ENCODE measurements at regions not wholly inside any gene's neighbourhood (a gene's known extent, or its start where the extent isn't known, plus 50 kb on each side); places are given as distances from the start of the nearest gene placed in this dataset.

DNA sequence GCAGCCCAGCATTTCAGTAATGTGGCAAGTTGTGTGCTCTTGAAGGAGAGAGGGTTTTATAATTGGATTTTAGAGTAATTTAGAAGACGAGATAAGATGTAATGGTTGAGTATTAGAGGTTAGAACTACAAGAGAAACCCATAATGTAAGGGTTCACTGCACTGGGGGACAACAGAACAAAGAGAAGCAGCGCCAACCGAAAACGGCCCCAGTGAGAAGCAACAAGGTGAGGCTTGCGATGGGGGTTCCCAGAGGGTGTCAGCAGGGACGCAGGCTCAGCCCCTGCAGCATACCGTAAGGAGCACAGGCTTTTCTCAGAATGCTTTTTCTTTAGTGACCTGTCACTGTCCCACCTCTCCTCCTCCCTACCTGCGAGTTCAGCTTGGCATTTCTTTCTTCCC lies 183.9 kb upstream of the ETAA1 start:
- in situ Hi-C loops (cut with MboI; ENCODE audit: low sequenced_read_pairs) = no loop called here

More for the DNA sequence above, 183.9 kb upstream of the ETAA1 start:
- H3K23ac ChIP-seq (ENCODE audit: low read depth, low read length) = peak overlapping the region; percentile 91; the same call in 1 of the 2 replicates
- ChIA-PET CTCF (no interaction called here), POLR2A (ENCODE audit: unreplicated experiment) (no interaction called here)
- H4K20me1 ChIP-seq (ENCODE audit: insufficient read depth, low read length) = no peaks in the 10 kb centered on the region
- H2AFZ ChIP-seq (replicated peaks; ENCODE audit: low read length, poor library complexity) = peak overlapping the region; percentile 58
- peaks cover 16% of the 10 kb centered on the region for H3K4me1 ChIP-seq (ENCODE audit: control insufficient read depth, insufficient read depth, low read length)
- peaks cover 2% of the 10 kb centered on the region; the same call in 1 of the 2 replicates for H3K9me3 ChIP-seq (ENCODE audit: control insufficient read depth, insufficient read depth, low read length)
- BruUV-seq (replicated peaks) = no TSS peak
- H2BK15ac ChIP-seq (ENCODE audit: low read depth, low read length) = peak overlapping the region; percentile 100; the same call in 1 of the 3 replicates
- H3K9ac ChIP-seq (ENCODE audit: low read depth, low read length) = no peak overlapping the region
- ATAC-seq (ENCODE audit: low read depth) = no peak
- H2BK120ac ChIP-seq (ENCODE audit: low read depth, low read length) = peak overlapping the region; percentile 95
- dilution Hi-C loops (cut with HindIII; ENCODE audit: low sequenced_read_pairs, unreplicated experiment) (loop anchor here (25.0 kb wide), 1 partner anchor 776 kb away; the partner anchor contains the start of gene MEIS1), intact Hi-C loops (cut with micrococcal nuclease) (loop anchor here (10.0 kb wide), 1 partner anchor 822 kb away; no protein-coding TSS in a partner anchor)
- peak overlapping the region; percentile 99; the same call in 1 of the 2 replicates for H2AK5ac ChIP-seq (ENCODE audit: low read depth, low read length)
- no peak for TF ChIP-seq RCOR1 (IDR thresholded peaks at IDR 0.05; ENCODE audit: insufficient replicate concordance, low read length)
- TF ChIP-seq MXI1 (IDR thresholded peaks at IDR 0.05; ENCODE audit: borderline replicate concordance, low read depth, low read length) = no peak
- no peak for TF ChIP-seq RFX5 (IDR thresholded peaks at IDR 0.05; ENCODE audit: low read depth, low read length)
- TF ChIP-seq NFE2L2 (IDR thresholded peaks at IDR 0.05; ENCODE audit: low read depth, low read length) = no peak
- TF ChIP-seq MAZ (IDR thresholded peaks at IDR 0.05; ENCODE audit: borderline replicate concordance, low read depth, low read length) = no peak
- no peak for TF ChIP-seq RAD21 (IDR thresholded peaks at IDR 0.05; ENCODE audit: low read length)
- TF ChIP-seq POLR2A (IDR thresholded peaks at IDR 0.05; ENCODE audit: low read depth, low read length) = no peak
- no peak for TF ChIP-seq ELK1 (IDR thresholded peaks at IDR 0.05; ENCODE audit: borderline replicate concordance, low read depth, low read length)
- no peak for TF ChIP-seq BHLHE40 (IDR thresholded peaks at IDR 0.05; ENCODE audit: low read depth, low read length)
- TF ChIP-seq SMC3 (IDR thresholded peaks at IDR 0.05; ENCODE audit: low read depth, low read length) = no peak
- no peak for TF ChIP-seq USF2 (IDR thresholded peaks at IDR 0.05; ENCODE audit: low read depth, low read length)
- TF ChIP-seq CEBPB (IDR thresholded peaks at IDR 0.05; ENCODE audit: low read depth, low read length) = no peak
- TF ChIP-seq MAFK (IDR thresholded peaks at IDR 0.05; ENCODE audit: low read depth, low read length) = no peak
- no peak for TF ChIP-seq FOS (IDR thresholded peaks at IDR 0.05; ENCODE audit: low read depth, low read length)
- no peak for TF ChIP-seq CTCF (conservative IDR thresholded peaks at IDR 0.05; ENCODE audit: low read depth, low read length)
- no peak overlapping the region; the same call in 1 of the 2 replicates for H3K4me2 ChIP-seq (ENCODE audit: low read depth, low read length)
- peak overlapping the region; percentile 92 for H2BK20ac ChIP-seq (ENCODE audit: low read depth, low read length)
- H4K5ac ChIP-seq (ENCODE audit: low read depth, low read length) = peak overlapping the region; percentile 70
- peak overlapping the region; percentile 57 to 85; a peak in 2 of 4 replicates for H4K8ac ChIP-seq (ENCODE audit: low read depth in 2 of 2, low read length in 2 of 2)
- H3K4me3 ChIP-seq (ENCODE audit: insufficient read depth, low read depth, low read length) = no peak overlapping the region
- peak overlapping the region; percentile 66; the same call in 1 of the 2 replicates for H3K18ac ChIP-seq (ENCODE audit: low read depth, low read length)
- no peaks in the 10 kb centered on the region for H3K36me3 ChIP-seq (ENCODE audit: control insufficient read depth, insufficient read depth, low read length)
- H3K14ac ChIP-seq (replicated peaks; ENCODE audit: low read depth, low read length) = 0 out of 2 replicates have a peak overlapping the region, but pooled peaks have one; percentile 87
- peaks cover 11 to 15% of the 10 kb centered on the region in 2 experiments; a peak in 3 of 4 replicates for H3K79me1 ChIP-seq (ENCODE audit: low read depth in 1 of 2, low read length in 2 of 2)
- no peak overlapping the region for H3K56ac ChIP-seq (ENCODE audit: extremely low read depth, insufficient read depth, low read length)
- peak overlapping the region; percentile 50 for H4K91ac ChIP-seq (ENCODE audit: insufficient read depth, low read depth, low read length)
- WGBS, 2 experiments (ENCODE audit: extremely low coverage in 2 of 2, insufficient read length in 1 of 2) = 85 to 100% methylated on average over 1 to 7 of the region's 8 CpGs
- peaks cover 18% of the 10 kb centered on the region for H3K9me1 ChIP-seq (ENCODE audit: insufficient read depth, low read length)
- H3K27ac ChIP-seq (ENCODE audit: insufficient read depth, low read length) = peak overlapping the region; percentile 0; the same call in 1 of the 2 replicates
- no peak overlapping the region for H2AK9ac ChIP-seq (replicated peaks; ENCODE audit: low read depth, low read length, poor library complexity)
- DNase-seq = no peak
- H3K4ac ChIP-seq (ENCODE audit: low read depth, low read length) = peak overlapping the region; percentile 95
- no peaks in the 10 kb centered on the region for H3K27me3 ChIP-seq (ENCODE audit: control insufficient read depth, insufficient read depth, low read length)
- H2BK5ac ChIP-seq (ENCODE audit: low read depth, low read length, poor library complexity, severe bottlenecking) = peak overlapping the region; percentile 93

All from IMR-90 (cell line).